ENCODE measurements at regions not wholly inside any gene's neighbourhood (a gene's known extent, or its start where the extent isn't known, plus 50 kb on each side); places are given as distances from the start of the nearest gene placed in this dataset.
A peak's percentile ranks its signal among the peaks of the same experiment; 100 is the strongest.

DNA sequence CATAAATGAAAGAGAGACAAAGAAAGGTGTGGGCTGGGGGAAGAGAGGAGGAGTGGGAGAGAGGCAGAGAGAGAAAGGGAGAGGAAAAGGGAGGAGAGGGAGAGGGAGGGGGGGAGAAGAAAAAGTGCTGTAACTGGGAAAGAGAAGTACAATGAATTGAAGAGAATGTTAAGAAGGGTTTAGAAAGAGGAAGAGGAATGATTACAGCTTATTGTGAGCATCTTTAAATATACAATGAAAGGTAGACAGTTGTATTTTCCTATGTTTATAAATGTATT lies 229.1 kb upstream of the PMFBP1 start:
- no peak for DNase-seq
- H3K27ac ChIP-seq: no peak overlapping the region
- H3K9me3 ChIP-seq: no peaks in the 10 kb centered on the region
- H3K36me3 ChIP-seq (ENCODE audit: insufficient read depth in 1 of 2, low read depth in 1 of 2): no peaks in the 10 kb centered on the region
- intact Hi-C loops (cut with DNase I): no loop called here
- TF ChIP-seq, protein P1, sequence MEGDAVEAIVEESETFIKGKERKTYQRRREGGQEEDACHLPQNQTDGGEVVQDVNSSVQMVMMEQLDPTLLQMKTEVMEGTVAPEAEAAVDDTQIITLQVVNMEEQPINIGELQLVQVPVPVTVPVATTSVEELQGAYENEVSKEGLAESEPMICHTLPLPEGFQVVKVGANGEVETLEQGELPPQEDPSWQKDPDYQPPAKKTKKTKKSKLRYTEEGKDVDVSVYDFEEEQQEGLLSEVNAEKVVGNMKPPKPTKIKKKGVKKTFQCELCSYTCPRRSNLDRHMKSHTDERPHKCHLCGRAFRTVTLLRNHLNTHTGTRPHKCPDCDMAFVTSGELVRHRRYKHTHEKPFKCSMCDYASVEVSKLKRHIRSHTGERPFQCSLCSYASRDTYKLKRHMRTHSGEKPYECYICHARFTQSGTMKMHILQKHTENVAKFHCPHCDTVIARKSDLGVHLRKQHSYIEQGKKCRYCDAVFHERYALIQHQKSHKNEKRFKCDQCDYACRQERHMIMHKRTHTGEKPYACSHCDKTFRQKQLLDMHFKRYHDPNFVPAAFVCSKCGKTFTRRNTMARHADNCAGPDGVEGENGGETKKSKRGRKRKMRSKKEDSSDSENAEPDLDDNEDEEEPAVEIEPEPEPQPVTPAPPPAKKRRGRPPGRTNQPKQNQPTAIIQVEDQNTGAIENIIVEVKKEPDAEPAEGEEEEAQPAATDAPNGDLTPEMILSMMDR (IDR thresholded peaks at IDR 0.05): no peak
- no peak for ATAC-seq
- no peaks in the 10 kb centered on the region for H3K4me1 ChIP-seq
- no peak overlapping the region for H3K4me3 ChIP-seq
- no peaks in the 10 kb centered on the region for H3K27me3 ChIP-seq (ENCODE audit: insufficient read depth in 3 of 3, low read length in 2 of 3)

GRCh38 chr16:72400257-72401083 lies 228.5 kb upstream of the PMFBP1 start:
- no peaks in the 10 kb centered on the region for H3K36me3 ChIP-seq (ENCODE audit: insufficient read depth in 1 of 2, low read depth in 1 of 2)
- WGBS, 3 donors: 38 to 41% (median 40%) methylated on average over 6 of the region's 6 CpGs
- DNase-seq: no peak
- peak in 3 of 4 donors; percentile 68 to 71 (median 70) for ATAC-seq
- no peaks in the 10 kb centered on the region for H3K9me3 ChIP-seq
- H3K27ac ChIP-seq: no peak overlapping the region
- no peak overlapping the region for H3K4me3 ChIP-seq
- no peaks in the 10 kb centered on the region for H3K4me1 ChIP-seq
- no peaks in the 10 kb centered on the region for H3K27me3 ChIP-seq (ENCODE audit: insufficient read depth in 3 of 3, low read length in 2 of 3)
- TF ChIP-seq, protein P1 (IDR thresholded peaks at IDR 0.05): peak; percentile 60
- intact Hi-C loops (cut with DNase I): no loop called here

DNA sequence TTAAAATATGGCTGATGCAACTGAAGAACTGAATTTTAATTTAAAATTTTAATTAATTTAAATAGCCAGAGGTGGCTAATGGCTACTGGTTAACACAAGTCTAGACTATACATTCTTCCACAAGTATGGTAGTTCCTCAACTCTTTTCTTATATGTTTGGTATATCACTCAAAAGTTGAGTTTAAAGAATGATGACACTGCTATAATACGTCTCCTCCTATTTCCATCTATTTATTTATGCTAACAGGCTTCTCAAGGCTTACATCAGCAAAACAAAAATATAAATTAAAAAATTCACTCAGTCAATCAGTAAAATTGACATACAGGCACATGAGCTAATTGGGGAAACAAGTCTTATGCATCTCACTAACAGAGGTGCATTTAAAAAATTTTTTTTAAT lies 227.9 kb upstream of the PMFBP1 start:
- ATAC-seq (no peak), DNase-seq (no peak)
- intact Hi-C loops (cut with DNase I): no loop called here
- H3K9me3 ChIP-seq: no peaks in the 10 kb centered on the region
- H3K4me3 ChIP-seq: no peak overlapping the region
- H3K27me3 ChIP-seq (ENCODE audit: insufficient read depth in 3 of 3, low read length in 2 of 3): no peaks in the 10 kb centered on the region
- H3K27ac ChIP-seq: no peak overlapping the region
- no peaks in the 10 kb centered on the region for H3K36me3 ChIP-seq (ENCODE audit: insufficient read depth in 1 of 2, low read depth in 1 of 2)
- WGBS, 3 donors: 90 to 93% (median 92%) methylated on average over 1 of the region's 1 CpG
- no peaks in the 10 kb centered on the region for H3K4me1 ChIP-seq
- TF ChIP-seq, protein P1 (IDR thresholded peaks at IDR 0.05): no peak

DNA sequence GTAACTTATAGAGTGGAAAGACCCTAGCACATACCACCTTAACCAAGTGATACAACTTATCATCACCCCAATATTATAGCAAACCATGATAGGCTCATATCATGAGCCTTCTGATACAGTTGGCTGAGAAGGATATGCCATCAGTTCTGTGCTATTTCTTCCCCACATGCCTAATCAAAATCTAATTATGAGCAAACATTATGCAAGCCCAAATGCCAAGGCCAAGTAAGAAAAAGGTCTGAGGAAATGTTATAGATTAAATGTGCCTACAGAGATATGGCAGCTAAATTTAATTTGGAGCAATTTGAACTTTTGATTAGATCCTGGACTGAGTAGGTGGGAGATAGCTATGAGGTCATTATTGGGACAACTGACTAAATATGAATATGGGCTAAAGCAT lies 225.9 kb upstream of the PMFBP1 start:
- Histone ChIP-seq H3K4me1 (no peaks in the 10 kb centered on the region), H3K27ac (no peak overlapping the region), H3K36me3 (ENCODE audit: insufficient read depth in 1 of 2, low read depth in 1 of 2) (no peaks in the 10 kb centered on the region), H3K4me3 (no peak overlapping the region), H3K9me3 (no peaks in the 10 kb centered on the region), H3K27me3 (ENCODE audit: insufficient read depth in 3 of 3, low read length in 2 of 3) (no peaks in the 10 kb centered on the region)
- TF ChIP-seq, protein P1 (IDR thresholded peaks at IDR 0.05): no peak
- no peak for ATAC-seq
- intact Hi-C loops (cut with DNase I): no loop called here
- DNase-seq: no peak

DNA sequence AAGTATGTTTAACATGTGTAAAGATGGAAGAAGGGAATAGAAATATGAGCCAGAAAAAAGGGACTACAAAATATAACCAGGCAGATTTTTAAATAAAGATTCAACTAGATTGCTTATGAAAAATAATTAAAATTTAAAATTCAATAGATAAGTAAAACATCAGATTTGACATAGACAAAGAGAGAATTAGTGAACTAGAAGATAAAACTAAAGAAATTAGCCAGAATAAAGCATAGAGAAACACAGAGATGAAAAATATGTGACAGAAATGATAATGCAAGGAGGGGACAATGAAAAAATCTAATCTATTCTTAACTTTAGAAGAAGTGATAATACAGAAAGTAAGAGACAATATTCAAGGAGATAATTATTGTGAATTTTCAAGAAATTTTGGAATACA lies 222.6 kb upstream of the PMFBP1 start:
- no peak overlapping the region for H3K4me3 ChIP-seq
- no peaks in the 10 kb centered on the region for H3K36me3 ChIP-seq (ENCODE audit: insufficient read depth in 1 of 2, low read depth in 1 of 2)
- H3K9me3 ChIP-seq: no peaks in the 10 kb centered on the region
- no peaks in the 10 kb centered on the region for H3K27me3 ChIP-seq (ENCODE audit: insufficient read depth in 3 of 3, low read length in 2 of 3)
- TF ChIP-seq, protein P1 (IDR thresholded peaks at IDR 0.05): no peak
- H3K4me1 ChIP-seq: no peaks in the 10 kb centered on the region
- intact Hi-C loops (cut with DNase I): no loop called here
- no peak overlapping the region for H3K27ac ChIP-seq
- no peak for DNase-seq
- no peak for ATAC-seq
